ENCODE measurements at regions not wholly inside any gene's neighbourhood (a gene's known extent, or its start where the extent isn't known, plus 50 kb on each side); places are given as distances from the start of the nearest gene placed in this dataset.
"Not testable (repeated sequence)": the region's sequence is repeated elsewhere in the genome, so short reads cannot be mapped to it uniquely, and the experiment has no call there.

DNA sequence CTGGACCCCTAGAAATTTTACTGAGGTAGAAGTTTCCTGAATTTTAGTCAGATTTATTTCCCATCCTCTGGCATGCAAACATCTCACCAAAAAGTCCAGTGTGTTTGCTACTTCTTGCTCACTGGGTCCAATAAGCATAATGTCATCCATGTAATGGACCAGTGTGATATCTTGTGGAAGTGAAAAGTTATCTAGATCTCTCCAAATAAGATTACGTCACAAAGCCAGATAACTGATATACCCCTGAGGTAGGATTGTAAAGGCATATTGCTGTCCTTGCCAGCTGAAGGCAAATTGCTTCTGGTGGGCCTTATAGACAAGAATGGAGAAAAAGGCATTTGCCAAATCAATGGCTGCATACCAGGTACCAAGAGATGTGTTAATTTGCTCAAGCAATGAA is 69.3 kb upstream of the EGFR start:
- H3K4me3 Mint-ChIP-seq; H3K27me3 Mint-ChIP-seq; H3K36me3 ChIP-seq (ENCODE audit: control insufficient read depth, insufficient read depth, low read length); H3K27ac Mint-ChIP-seq; H3K27me3 ChIP-seq (ENCODE audit: control insufficient read depth, insufficient read depth, low read length); H3K36me3 Mint-ChIP-seq; DNase-seq; H3K4me1 ChIP-seq (ENCODE audit: control insufficient read depth, insufficient read depth, low read length, poor library complexity, severe bottlenecking); H3K9me3 ChIP-seq (ENCODE audit: control insufficient read depth in 2 of 2, low read length in 2 of 2); H3K27ac ChIP-seq (ENCODE audit: insufficient read depth, low read length, poor library complexity, severe bottlenecking); H3K4me1 Mint-ChIP-seq; H3K4me3 ChIP-seq (ENCODE audit: low read depth, low read length); ATAC-seq (ENCODE audit: low read depth in 2 of 2): not testable (repeated sequence)
- peaks cover 0 to 12% (median 2%) of the 10 kb centered on the region in 7 donors for H3K9me3 Mint-ChIP-seq

DNA sequence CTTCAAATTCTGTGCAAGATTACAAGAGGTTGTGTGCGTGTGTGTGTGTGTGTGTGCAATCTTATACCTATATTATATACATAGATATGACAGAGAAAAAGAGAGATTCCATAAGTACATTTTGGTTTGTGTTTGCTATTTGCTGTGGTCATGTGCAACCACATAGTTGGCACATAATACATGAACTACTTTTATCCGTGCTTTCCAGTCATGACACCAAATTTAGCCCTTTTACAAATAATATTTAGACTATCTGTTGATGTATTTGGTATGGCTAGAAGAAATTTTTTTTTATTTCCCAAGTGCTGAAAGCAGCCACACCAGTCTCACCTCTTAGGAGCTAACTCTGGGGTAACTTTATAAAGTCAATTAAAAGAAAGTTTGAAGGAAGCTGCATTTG is 63.5 kb upstream of the EGFR start:
- H3K36me3 ChIP-seq (ENCODE audit: control insufficient read depth, insufficient read depth, low read length): no peaks in the 10 kb centered on the region
- Mint-ChIP-seq H3K9me3 (peaks cover 0 to 7% (median 2%) of the 10 kb centered on the region in 7 donors), H3K4me3 (no peak overlapping the region), H3K4me1 (no peaks in the 10 kb centered on the region), H3K27ac (no peak overlapping the region), H3K27me3 (peaks cover 4% of the 10 kb centered on the region), H3K36me3 (no peaks in the 10 kb centered on the region)
- H3K9me3 ChIP-seq (ENCODE audit: control insufficient read depth in 2 of 2, low read length in 2 of 2): no peaks in the 10 kb centered on the region
- H3K27ac ChIP-seq (ENCODE audit: insufficient read depth, low read length, poor library complexity, severe bottlenecking): no peak overlapping the region
- H3K27me3 ChIP-seq (ENCODE audit: control insufficient read depth, insufficient read depth, low read length): peaks cover 2% of the 10 kb centered on the region
- no peaks in the 10 kb centered on the region for H3K4me1 ChIP-seq (ENCODE audit: control insufficient read depth, insufficient read depth, low read length, poor library complexity, severe bottlenecking)
- DNase-seq: no peak
- ATAC-seq (ENCODE audit: low read depth in 2 of 2): no peak
- no peak overlapping the region for H3K4me3 ChIP-seq (ENCODE audit: low read depth, low read length)

DNA sequence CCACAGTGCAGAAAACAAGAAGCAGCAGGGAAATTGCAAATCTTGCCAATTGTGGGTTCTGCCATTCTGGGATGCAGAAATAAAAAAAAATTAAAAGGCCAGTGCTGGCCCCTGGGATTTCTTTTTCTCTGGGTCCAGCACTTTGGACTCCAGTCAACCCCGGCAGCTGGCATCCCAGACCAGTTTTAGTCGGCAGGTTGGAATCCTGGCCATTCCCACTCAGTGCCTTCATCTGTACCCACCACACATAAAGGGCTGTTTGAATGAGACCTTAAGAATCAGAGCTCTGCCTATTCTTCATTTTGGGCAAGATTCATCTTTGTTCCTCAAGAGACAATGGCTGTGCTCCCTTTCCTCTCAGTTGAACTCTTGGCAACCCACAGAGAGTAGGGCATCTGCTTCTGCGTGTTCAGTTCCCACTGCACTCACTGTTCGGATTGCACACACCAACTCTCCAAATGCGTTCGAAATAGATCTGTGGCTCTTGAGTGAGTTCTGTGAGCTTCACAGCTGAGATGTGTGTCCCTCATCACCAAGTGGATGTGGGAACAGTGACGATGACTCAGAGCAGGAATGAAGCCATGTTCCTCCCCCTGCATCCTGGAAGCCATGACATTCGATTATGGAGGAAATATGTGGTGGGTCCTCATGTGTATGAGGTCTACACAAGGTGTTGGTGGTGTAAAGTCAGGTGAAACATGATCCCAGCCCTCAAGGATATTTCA is 63.0 kb upstream of the EGFR start:
- Mint-ChIP-seq H3K4me1 (no peaks in the 10 kb centered on the region), H3K36me3 (no peaks in the 10 kb centered on the region), H3K27ac (no peak overlapping the region), H3K9me3 (peaks cover 0 to 7% (median 4%) of the 10 kb centered on the region in 7 donors), H3K27me3 (peaks cover 4% of the 10 kb centered on the region), H3K4me3 (no peak overlapping the region)
- ATAC-seq (ENCODE audit: low read depth in 2 of 2): no peak
- Histone ChIP-seq H3K4me3 (ENCODE audit: low read depth, low read length) (no peak overlapping the region), H3K9me3 (ENCODE audit: control insufficient read depth in 2 of 2, low read length in 2 of 2) (no peaks in the 10 kb centered on the region), H3K27ac (ENCODE audit: insufficient read depth, low read length, poor library complexity, severe bottlenecking) (no peak overlapping the region), H3K4me1 (ENCODE audit: control insufficient read depth, insufficient read depth, low read length, poor library complexity, severe bottlenecking) (no peaks in the 10 kb centered on the region), H3K36me3 (ENCODE audit: control insufficient read depth, insufficient read depth, low read length) (no peaks in the 10 kb centered on the region), H3K27me3 (ENCODE audit: control insufficient read depth, insufficient read depth, low read length) (peaks cover 2% of the 10 kb centered on the region)
- no peak for DNase-seq

DNA sequence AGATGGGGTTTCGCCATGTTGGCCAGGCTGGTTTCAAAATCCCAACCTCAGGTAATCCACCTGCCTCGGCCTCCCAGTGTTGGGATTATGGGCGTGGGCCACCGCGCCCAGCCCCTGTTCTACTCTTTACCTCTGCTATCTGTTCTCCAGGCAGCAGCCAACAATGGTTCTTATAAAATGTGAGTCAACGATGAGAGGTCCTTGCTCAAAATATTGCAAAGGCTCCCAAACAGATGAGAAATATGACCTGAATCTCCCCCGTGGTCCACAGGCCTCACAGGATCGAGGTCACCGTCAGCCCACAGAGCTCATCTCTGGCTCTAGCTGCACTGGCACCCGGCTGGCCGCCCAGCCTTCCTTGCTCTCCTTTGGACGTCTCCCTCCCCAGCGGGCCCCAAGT is 62.0 kb upstream of the EGFR start:
- Mint-ChIP-seq H3K27me3 (peaks cover 4% of the 10 kb centered on the region), H3K4me1 (no peaks in the 10 kb centered on the region), H3K27ac (no peak overlapping the region), H3K4me3 (no peak overlapping the region), H3K9me3 (peaks cover 0 to 7% (median 0%) of the 10 kb centered on the region in 7 donors), H3K36me3 (no peaks in the 10 kb centered on the region)
- Histone ChIP-seq H3K27me3 (ENCODE audit: control insufficient read depth, insufficient read depth, low read length) (peaks cover 2% of the 10 kb centered on the region), H3K27ac (ENCODE audit: insufficient read depth, low read length, poor library complexity, severe bottlenecking) (no peak overlapping the region), H3K36me3 (ENCODE audit: control insufficient read depth, insufficient read depth, low read length) (no peaks in the 10 kb centered on the region), H3K4me3 (ENCODE audit: low read depth, low read length) (no peak overlapping the region), H3K9me3 (ENCODE audit: control insufficient read depth in 2 of 2, low read length in 2 of 2) (no peaks in the 10 kb centered on the region), H3K4me1 (ENCODE audit: control insufficient read depth, insufficient read depth, low read length, poor library complexity, severe bottlenecking) (no peaks in the 10 kb centered on the region)
- ATAC-seq (ENCODE audit: low read depth in 2 of 2) (no peak), DNase-seq (no peak)

DNA sequence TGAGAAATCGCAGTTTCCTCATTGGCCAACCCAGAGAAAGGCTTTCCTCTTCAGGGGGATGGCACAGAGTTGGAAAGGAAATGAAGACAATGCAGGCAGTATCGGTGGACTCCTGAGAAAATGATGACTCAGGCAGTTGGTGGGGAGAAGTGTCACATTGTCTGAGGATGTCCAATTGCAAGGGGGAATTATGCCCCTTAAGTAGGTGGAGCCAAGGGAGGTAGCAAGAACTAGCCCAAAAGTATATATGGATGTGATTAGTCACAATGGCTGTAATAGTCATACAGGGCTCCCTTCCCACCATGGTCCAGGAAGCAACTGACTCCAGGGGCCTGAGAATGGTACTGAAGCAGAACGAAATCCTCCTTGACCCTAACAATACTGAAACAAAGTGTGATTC is 58.3 kb upstream of the EGFR start:
- no peak for DNase-seq
- Mint-ChIP-seq H3K4me1 (no peaks in the 10 kb centered on the region), H3K4me3 (no peak overlapping the region), H3K9me3 (peaks cover 0 to 7% (median 2%) of the 10 kb centered on the region in 7 donors), H3K27me3 (no peaks in the 10 kb centered on the region), H3K27ac (no peak overlapping the region), H3K36me3 (no peaks in the 10 kb centered on the region)
- Histone ChIP-seq H3K27me3 (ENCODE audit: control insufficient read depth, insufficient read depth, low read length) (no peaks in the 10 kb centered on the region), H3K4me1 (ENCODE audit: control insufficient read depth, insufficient read depth, low read length, poor library complexity, severe bottlenecking) (no peaks in the 10 kb centered on the region), H3K9me3 (ENCODE audit: control insufficient read depth in 2 of 2, low read length in 2 of 2) (no peaks in the 10 kb centered on the region), H3K36me3 (ENCODE audit: control insufficient read depth, insufficient read depth, low read length) (no peaks in the 10 kb centered on the region), H3K4me3 (ENCODE audit: low read depth, low read length) (no peak overlapping the region), H3K27ac (ENCODE audit: insufficient read depth, low read length, poor library complexity, severe bottlenecking) (no peak overlapping the region)
- ATAC-seq (ENCODE audit: low read depth in 2 of 2): no peak

DNA sequence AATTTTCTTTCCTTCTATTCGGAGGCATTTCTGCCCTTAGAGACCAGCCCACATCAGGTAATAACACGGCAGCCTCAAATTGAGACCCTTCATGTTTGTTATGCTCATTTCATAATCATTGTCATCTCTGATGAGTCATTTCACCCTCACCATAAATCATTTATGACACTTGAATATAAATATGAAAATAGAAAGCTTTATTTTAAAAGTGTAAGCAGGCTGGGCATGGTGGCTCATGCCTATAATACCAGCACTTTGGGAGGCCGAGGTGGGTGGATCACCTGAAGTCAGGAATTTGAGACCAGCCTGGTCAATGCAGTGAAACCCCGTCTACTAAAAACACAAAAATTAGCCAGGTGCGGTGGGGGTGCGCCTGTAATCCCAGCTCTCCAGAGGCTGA is 57.4 kb upstream of the EGFR start:
- Histone ChIP-seq H3K4me1 (ENCODE audit: control insufficient read depth, insufficient read depth, low read length, poor library complexity, severe bottlenecking) (no peaks in the 10 kb centered on the region), H3K27ac (ENCODE audit: insufficient read depth, low read length, poor library complexity, severe bottlenecking) (no peak overlapping the region), H3K27me3 (ENCODE audit: control insufficient read depth, insufficient read depth, low read length) (no peaks in the 10 kb centered on the region), H3K9me3 (ENCODE audit: control insufficient read depth in 2 of 2, low read length in 2 of 2) (no peaks in the 10 kb centered on the region), H3K36me3 (ENCODE audit: control insufficient read depth, insufficient read depth, low read length) (no peaks in the 10 kb centered on the region), H3K4me3 (ENCODE audit: low read depth, low read length) (no peak overlapping the region)
- H3K27me3 Mint-ChIP-seq: no peaks in the 10 kb centered on the region
- H3K4me3 Mint-ChIP-seq: no peak overlapping the region
- H3K27ac Mint-ChIP-seq: no peak overlapping the region
- H3K36me3 Mint-ChIP-seq: no peaks in the 10 kb centered on the region
- DNase-seq: no peak
- no peak for ATAC-seq (ENCODE audit: low read depth in 2 of 2)
- no peaks in the 10 kb centered on the region for H3K4me1 Mint-ChIP-seq
- H3K9me3 Mint-ChIP-seq: peaks cover 0 to 7% (median 2%) of the 10 kb centered on the region in 7 donors

DNA sequence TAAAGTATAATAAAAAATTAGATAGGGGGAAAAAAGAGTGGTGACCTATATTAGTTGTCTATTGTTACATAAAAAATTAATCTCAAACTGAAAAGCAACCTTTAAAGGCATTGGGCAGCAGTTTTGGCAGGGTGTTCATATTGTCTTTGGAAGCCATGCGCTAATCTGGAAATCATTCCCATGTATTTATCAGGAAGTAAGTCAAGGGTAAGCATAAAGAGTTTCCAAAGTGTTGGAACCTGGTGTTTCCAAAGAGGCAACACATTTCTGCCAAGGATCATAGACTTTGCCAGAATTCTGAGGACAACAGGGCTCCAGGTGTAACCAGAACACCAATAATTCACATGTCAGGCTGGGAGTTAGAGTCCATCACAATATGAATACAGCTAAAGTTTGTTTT is 55.7 kb upstream of the EGFR start:
- no peaks in the 10 kb centered on the region for H3K36me3 Mint-ChIP-seq
- H3K4me3 ChIP-seq (ENCODE audit: low read depth, low read length): no peak overlapping the region
- no peaks in the 10 kb centered on the region for H3K4me1 Mint-ChIP-seq

DNA sequence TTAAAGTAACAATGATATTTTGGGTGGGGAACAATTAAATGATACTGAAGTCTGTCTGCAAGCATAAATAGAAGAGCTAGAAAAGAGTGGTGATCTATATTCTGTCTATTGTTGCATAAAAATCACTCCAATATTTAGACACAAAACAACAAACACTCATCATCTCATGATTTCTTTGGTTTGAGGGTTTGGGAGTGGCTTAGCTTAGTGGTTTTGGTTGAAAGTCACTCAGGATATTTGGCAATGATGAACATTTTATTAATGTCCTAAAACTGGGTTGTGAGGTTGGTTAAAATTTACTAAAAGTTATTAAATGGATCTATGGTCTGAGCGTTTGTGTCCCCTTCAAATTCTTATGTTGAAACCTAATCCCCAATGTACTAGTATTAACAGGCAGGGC is 54.7 kb upstream of the EGFR start:
- H3K36me3 ChIP-seq (ENCODE audit: control insufficient read depth, insufficient read depth, low read length): no peaks in the 10 kb centered on the region
- H3K27ac ChIP-seq (ENCODE audit: insufficient read depth, low read length, poor library complexity, severe bottlenecking): no peak overlapping the region
- no peaks in the 10 kb centered on the region for H3K4me1 ChIP-seq (ENCODE audit: control insufficient read depth, insufficient read depth, low read length, poor library complexity, severe bottlenecking)
- H3K4me1 Mint-ChIP-seq: no peaks in the 10 kb centered on the region
- no peaks in the 10 kb centered on the region for H3K9me3 ChIP-seq (ENCODE audit: control insufficient read depth in 2 of 2, low read length in 2 of 2)
- no peak overlapping the region for H3K4me3 Mint-ChIP-seq
- H3K27me3 Mint-ChIP-seq: peaks cover 3% of the 10 kb centered on the region
- peaks cover 3% of the 10 kb centered on the region for H3K27me3 ChIP-seq (ENCODE audit: control insufficient read depth, insufficient read depth, low read length)
- H3K9me3 Mint-ChIP-seq: peaks cover 0 to 6% (median 2%) of the 10 kb centered on the region in 7 donors
- ATAC-seq (ENCODE audit: low read depth in 2 of 2) (no peak), DNase-seq (no peak)
- no peak overlapping the region for H3K4me3 ChIP-seq (ENCODE audit: low read depth, low read length)
- H3K36me3 Mint-ChIP-seq: no peaks in the 10 kb centered on the region
- no peak overlapping the region for H3K27ac Mint-ChIP-seq

More for the DNA sequence above, 55.7 kb upstream of the EGFR start:
- no peak overlapping the region for H3K4me3 Mint-ChIP-seq
- Histone ChIP-seq H3K27me3 (ENCODE audit: control insufficient read depth, insufficient read depth, low read length) (peaks cover 3% of the 10 kb centered on the region), H3K36me3 (ENCODE audit: control insufficient read depth, insufficient read depth, low read length) (no peaks in the 10 kb centered on the region), H3K4me1 (ENCODE audit: control insufficient read depth, insufficient read depth, low read length, poor library complexity, severe bottlenecking) (no peaks in the 10 kb centered on the region), H3K27ac (ENCODE audit: insufficient read depth, low read length, poor library complexity, severe bottlenecking) (no peak overlapping the region), H3K9me3 (ENCODE audit: control insufficient read depth in 2 of 2, low read length in 2 of 2) (no peaks in the 10 kb centered on the region)
- no peak overlapping the region for H3K27ac Mint-ChIP-seq
- ATAC-seq (ENCODE audit: low read depth in 2 of 2) (no peak), DNase-seq (no peak)
- H3K9me3 Mint-ChIP-seq: peaks cover 0 to 7% (median 2%) of the 10 kb centered on the region in 7 donors
- no peaks in the 10 kb centered on the region for H3K27me3 Mint-ChIP-seq
